RWPE2 (cell line): ENCODE measurements at regions not wholly inside any gene's neighbourhood (a gene's known extent, or its start where the extent isn't known, plus 50 kb on each side); places are given as distances from the start of the nearest gene placed in this dataset.
"Not testable (repeated sequence)": the region's sequence is repeated elsewhere in the genome, so short reads cannot be mapped to it uniquely, and the experiment has no call there.

ENCODE experiments used
- ATAC-seq: fragments of 200-7000 bp; cut with Tn5 transposase; 3 replicates; pipeline ENCODE4 v1.9.1; 2021; ENCODE audit warnings: low read depth
- DNase-seq: peaks from one replicate; pipeline ENCODE4 v3.0.0-alpha.2; 2020; ENCODE audit warnings: low spot score
- H3K27ac ChIP-seq: fragments of 450-650 bp; 2 replicates; pipeline ENCODE4 v1.5.1; 2017; ENCODE audit warnings: mild to moderate bottlenecking; ENCODE audit not compliant: poor library complexity, severe bottlenecking
- H3K27me3 ChIP-seq: fragments of 250-450 bp; sonication (Bioruptor Pico); 2 replicates; pipeline ENCODE4 v1.5.1; 2021; ENCODE audit warnings: mild to moderate bottlenecking, moderate library complexity; ENCODE audit not compliant: insufficient read depth, poor library complexity, severe bottlenecking
- H3K36me3 ChIP-seq: fragments of 250-450 bp; sonication (Bioruptor Pico); 2 replicates; pipeline ENCODE4 v1.5.1; 2020; ENCODE audit warnings: low read depth, mild to moderate bottlenecking, moderate library complexity
- H3K4me1 ChIP-seq: fragments of 250-450 bp; sonication (Bioruptor Pico); 2 replicates; pipeline ENCODE4 v1.5.1; 2021; ENCODE audit warnings: mild to moderate bottlenecking, moderate library complexity; ENCODE audit not compliant: insufficient read depth, poor library complexity, severe bottlenecking
- H3K4me3 ChIP-seq: fragments of 250-450 bp; sonication (Bioruptor Pico); 2 replicates; pipeline ENCODE4 v1.5.1; 2021; ENCODE audit warnings: mild to moderate bottlenecking, moderate library complexity; ENCODE audit not compliant: severe bottlenecking
- H3K9me3 ChIP-seq: fragments of 250-450 bp; sonication (Bioruptor Pico); 2 replicates; pipeline ENCODE4 v1.5.1; 2021; ENCODE audit warnings: mild to moderate bottlenecking, moderate library complexity; ENCODE audit not compliant: severe bottlenecking
- TF ChIP-seq, protein P1 (sequence below): fragments of 450-650 bp; IDR thresholded peaks from one replicate; pipeline ENCODE4 v1.5.1; 2017; ENCODE audit warnings: mild to moderate bottlenecking, moderate library complexity; ENCODE audit not compliant: poor library complexity, severe bottlenecking

GRCh38 chr13:79614250-79614918 lies 133.4 kb downstream of the NDFIP2 start:
- DNase-seq, result no peak

DNA sequence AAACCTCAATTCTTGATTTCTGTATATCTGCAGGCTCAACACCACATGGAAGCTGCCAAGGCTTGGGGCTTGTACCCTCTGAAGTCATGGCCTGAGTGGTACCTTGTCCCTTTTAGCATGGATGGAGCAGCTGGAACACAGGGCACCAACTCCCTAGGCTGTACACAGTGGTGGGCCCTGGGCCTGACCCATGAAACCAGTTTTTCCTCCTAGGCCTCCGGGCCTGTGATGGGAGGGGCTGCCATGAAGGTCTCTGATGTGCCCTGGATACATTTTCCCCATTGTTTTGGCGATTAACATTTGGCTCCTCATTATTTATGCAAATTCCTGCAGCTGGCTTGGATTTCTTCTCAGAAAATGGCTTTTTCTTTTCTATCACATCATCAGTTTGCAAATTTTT lies 131.6 kb downstream of the NDFIP2 start:
- Histone ChIP-seq H3K36me3 (no peaks in the 10 kb centered on the region), H3K27ac (no peak overlapping the region), H3K27me3 (no peaks in the 10 kb centered on the region), H3K4me3 (no peak overlapping the region), H3K4me1 (no peaks in the 10 kb centered on the region), H3K9me3 (no peaks in the 10 kb centered on the region)
- DNase-seq (no peak), ATAC-seq (no peak)
- TF ChIP-seq, protein P1, sequence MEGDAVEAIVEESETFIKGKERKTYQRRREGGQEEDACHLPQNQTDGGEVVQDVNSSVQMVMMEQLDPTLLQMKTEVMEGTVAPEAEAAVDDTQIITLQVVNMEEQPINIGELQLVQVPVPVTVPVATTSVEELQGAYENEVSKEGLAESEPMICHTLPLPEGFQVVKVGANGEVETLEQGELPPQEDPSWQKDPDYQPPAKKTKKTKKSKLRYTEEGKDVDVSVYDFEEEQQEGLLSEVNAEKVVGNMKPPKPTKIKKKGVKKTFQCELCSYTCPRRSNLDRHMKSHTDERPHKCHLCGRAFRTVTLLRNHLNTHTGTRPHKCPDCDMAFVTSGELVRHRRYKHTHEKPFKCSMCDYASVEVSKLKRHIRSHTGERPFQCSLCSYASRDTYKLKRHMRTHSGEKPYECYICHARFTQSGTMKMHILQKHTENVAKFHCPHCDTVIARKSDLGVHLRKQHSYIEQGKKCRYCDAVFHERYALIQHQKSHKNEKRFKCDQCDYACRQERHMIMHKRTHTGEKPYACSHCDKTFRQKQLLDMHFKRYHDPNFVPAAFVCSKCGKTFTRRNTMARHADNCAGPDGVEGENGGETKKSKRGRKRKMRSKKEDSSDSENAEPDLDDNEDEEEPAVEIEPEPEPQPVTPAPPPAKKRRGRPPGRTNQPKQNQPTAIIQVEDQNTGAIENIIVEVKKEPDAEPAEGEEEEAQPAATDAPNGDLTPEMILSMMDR, result no peak

More at GRCh38 chr13:79614250-79614918, 133.4 kb downstream of the NDFIP2 start:
- H3K36me3 ChIP-seq, result no peaks in the 10 kb centered on the region
- no peaks in the 10 kb centered on the region for H3K9me3 ChIP-seq
- no peaks in the 10 kb centered on the region for H3K27me3 ChIP-seq
- TF ChIP-seq, protein P1, result no peak
- no peak overlapping the region for H3K27ac ChIP-seq
- no peak; the same call in 2 of the 3 replicates for ATAC-seq
- H3K4me3 ChIP-seq, result no peak overlapping the region
- H3K4me1 ChIP-seq, result no peaks in the 10 kb centered on the region

- not testable (repeated sequence) for DNase-seq, ATAC-seq, H3K27me3 ChIP-seq, H3K4me3 ChIP-seq, H3K27ac ChIP-seq, H3K9me3 ChIP-seq, H3K36me3 ChIP-seq
- H3K4me1 ChIP-seq, result peaks cover 10% of the 10 kb centered on the region
Measured at GRCh38 chr13:79607895-79608294, 126.9 kb downstream of the NDFIP2 start.
